ENCODE measurements at regions not wholly inside any gene's neighbourhood (a gene's known extent, or its start where the extent isn't known, plus 50 kb on each side); places are given as distances from the start of the nearest gene placed in this dataset.

GRCh38 chr17:13740686-13741085 lies 139.0 kb upstream of the HS3ST3A1 start:
- Histone ChIP-seq H3K27ac (no peak overlapping the region), H3K4me1 (no peaks in the 10 kb centered on the region), H3K9me3 (no peaks in the 10 kb centered on the region), H3K27me3 (no peaks in the 10 kb centered on the region), H3K36me3 (no peaks in the 10 kb centered on the region), H3K4me3 (no peak overlapping the region)
- TF ChIP-seq, protein P1, sequence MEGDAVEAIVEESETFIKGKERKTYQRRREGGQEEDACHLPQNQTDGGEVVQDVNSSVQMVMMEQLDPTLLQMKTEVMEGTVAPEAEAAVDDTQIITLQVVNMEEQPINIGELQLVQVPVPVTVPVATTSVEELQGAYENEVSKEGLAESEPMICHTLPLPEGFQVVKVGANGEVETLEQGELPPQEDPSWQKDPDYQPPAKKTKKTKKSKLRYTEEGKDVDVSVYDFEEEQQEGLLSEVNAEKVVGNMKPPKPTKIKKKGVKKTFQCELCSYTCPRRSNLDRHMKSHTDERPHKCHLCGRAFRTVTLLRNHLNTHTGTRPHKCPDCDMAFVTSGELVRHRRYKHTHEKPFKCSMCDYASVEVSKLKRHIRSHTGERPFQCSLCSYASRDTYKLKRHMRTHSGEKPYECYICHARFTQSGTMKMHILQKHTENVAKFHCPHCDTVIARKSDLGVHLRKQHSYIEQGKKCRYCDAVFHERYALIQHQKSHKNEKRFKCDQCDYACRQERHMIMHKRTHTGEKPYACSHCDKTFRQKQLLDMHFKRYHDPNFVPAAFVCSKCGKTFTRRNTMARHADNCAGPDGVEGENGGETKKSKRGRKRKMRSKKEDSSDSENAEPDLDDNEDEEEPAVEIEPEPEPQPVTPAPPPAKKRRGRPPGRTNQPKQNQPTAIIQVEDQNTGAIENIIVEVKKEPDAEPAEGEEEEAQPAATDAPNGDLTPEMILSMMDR (IDR thresholded peaks at IDR 0.05), result no peak
- no peak for DNase-seq (ENCODE audit: low spot score)

DNA sequence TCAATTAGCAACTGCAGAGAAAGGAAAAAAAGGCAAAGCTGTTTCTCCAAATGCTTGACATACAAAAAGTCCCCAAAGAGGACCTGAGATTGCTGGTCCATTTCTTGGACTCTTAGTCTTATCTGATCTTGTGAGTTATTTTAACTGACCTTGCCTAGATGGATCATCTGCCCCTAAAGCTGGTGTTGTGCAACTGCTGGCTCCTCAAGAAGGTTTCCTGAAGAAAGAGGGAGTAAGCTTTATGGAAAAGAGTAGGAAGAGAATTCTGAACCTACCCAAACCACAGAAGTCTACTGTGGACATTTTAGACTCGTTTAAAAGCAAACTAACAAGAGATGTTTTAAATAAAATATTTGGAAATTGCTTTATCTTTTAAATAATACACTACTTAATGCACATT lies 140.0 kb upstream of the HS3ST3A1 start:
- Histone ChIP-seq H3K36me3 (no peaks in the 10 kb centered on the region), H3K4me3 (no peak overlapping the region), H3K27ac (no peak overlapping the region), H3K27me3 (no peaks in the 10 kb centered on the region), H3K9me3 (no peaks in the 10 kb centered on the region), H3K4me1 (peaks cover 0 to 4% of the 10 kb centered on the region in 2 donors)
- TF ChIP-seq, protein P1 (IDR thresholded peaks at IDR 0.05), result no peak
- DNase-seq (ENCODE audit: low spot score), result no peak

GRCh38 chr17:13743906-13744305 lies 142.2 kb upstream of the HS3ST3A1 start:
- no peak overlapping the region for H3K27ac ChIP-seq
- H3K36me3 ChIP-seq, result no peaks in the 10 kb centered on the region
- H3K4me1 ChIP-seq, result peaks cover 0 to 4% of the 10 kb centered on the region in 2 donors
- TF ChIP-seq, protein P1 (IDR thresholded peaks at IDR 0.05), result no peak
- no peak for DNase-seq (ENCODE audit: low spot score)
- H3K27me3 ChIP-seq, result no peaks in the 10 kb centered on the region
- no peaks in the 10 kb centered on the region for H3K9me3 ChIP-seq
- H3K4me3 ChIP-seq, result no peak overlapping the region

DNA sequence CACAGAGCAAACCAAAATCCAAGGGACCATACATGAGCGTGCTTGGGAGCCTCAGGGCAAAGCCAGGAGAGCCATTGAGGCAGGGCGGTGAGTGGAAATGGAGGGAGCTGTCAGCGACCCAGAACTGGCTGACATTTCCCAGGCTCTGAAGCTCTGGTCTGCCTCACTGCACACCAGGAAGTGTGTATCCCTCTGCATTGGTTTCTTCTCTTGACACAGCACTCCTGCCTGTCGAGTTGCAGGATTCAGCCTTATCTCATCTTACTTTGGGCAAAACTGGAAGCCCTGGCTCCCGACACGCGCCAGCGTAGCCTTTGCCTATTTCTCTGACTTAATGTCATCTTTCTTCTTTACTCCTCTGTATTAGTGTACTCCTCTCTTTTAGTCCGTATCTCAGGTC lies 144.7 kb upstream of the HS3ST3A1 start:
- Histone ChIP-seq H3K9me3 (no peaks in the 10 kb centered on the region), H3K4me1 (peaks cover 0 to 4% of the 10 kb centered on the region in 2 donors), H3K27ac (no peak overlapping the region), H3K36me3 (no peaks in the 10 kb centered on the region), H3K4me3 (no peak overlapping the region), H3K27me3 (no peaks in the 10 kb centered on the region)
- TF ChIP-seq, protein P1 (IDR thresholded peaks at IDR 0.05), result no peak
- DNase-seq (ENCODE audit: low spot score), result no peak

DNA sequence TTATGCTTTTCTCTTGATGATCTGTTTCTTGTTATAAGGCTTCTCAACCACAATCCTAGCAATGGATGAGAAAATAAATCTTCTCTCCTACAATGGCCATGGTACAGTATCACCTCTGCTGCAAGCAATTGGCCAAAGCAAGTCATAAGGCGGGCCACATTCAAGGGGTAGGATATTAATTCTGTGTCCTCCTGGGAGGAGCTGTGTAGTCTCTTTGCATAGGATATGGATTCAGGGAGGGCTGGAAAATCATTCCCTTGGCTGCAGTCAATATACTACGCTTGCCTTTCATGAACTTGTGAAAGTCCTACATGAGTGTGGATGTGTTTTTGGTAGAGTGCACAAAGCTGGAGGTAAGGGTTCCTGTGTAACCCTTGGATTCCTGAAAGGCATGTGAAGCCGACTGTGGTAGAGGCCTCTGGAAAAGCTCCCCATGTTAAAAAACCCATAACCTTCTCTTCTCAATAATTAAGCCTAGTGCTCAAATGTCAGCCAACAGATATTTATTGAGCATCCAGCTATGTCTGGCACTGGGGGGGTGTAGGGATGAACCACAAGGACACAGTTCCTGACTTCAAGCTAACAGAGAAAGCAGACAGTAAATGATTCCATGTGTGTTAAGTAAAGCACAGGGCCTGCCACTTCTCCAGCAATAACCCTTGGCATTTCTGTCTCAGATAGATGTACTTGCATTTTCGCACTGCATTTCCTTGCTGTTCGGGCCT lies 147.6 kb upstream of the HS3ST3A1 start:
- DNase-seq (ENCODE audit: low spot score), result no peak
- H3K36me3 ChIP-seq, result no peaks in the 10 kb centered on the region
- no peak overlapping the region for H3K27ac ChIP-seq
- TF ChIP-seq, protein P1 (IDR thresholded peaks at IDR 0.05), result no peak
- no peaks in the 10 kb centered on the region for H3K9me3 ChIP-seq
- H3K4me1 ChIP-seq, result peaks cover 0 to 4% of the 10 kb centered on the region in 2 donors
- H3K4me3 ChIP-seq, result no peak overlapping the region
- no peaks in the 10 kb centered on the region for H3K27me3 ChIP-seq

DNA sequence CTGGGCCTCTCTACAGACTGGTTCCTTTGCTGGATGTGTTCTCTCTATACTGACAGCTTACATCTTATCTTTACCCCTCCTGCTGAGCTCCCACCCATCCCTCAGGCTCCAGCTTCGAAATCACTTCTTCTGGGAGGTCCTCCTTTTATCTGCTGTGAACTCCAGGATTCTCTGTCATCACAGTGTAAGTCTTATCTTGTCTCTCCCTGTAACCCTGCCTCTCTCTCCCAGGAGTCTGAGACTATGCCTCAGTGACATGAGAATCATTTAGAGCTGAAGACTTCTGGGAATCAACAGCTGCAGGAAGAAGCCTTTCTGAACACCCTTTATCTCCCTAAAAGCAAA lies 148.1 kb upstream of the HS3ST3A1 start:
- Histone ChIP-seq H3K36me3 (no peaks in the 10 kb centered on the region), H3K4me1 (peaks cover 0 to 4% of the 10 kb centered on the region in 2 donors), H3K9me3 (no peaks in the 10 kb centered on the region), H3K27ac (no peak overlapping the region), H3K27me3 (no peaks in the 10 kb centered on the region), H3K4me3 (no peak overlapping the region)
- DNase-seq (ENCODE audit: low spot score), result no peak
- TF ChIP-seq, protein P1 (IDR thresholded peaks at IDR 0.05), result no peak

All from right atrium auricular region (tissue), 2 donors.